ENCODE measurements at regions not wholly inside any gene's neighbourhood (a gene's known extent, or its start where the extent isn't known, plus 50 kb on each side); places are given as distances from the start of the nearest gene placed in this dataset.
"Not testable (repeated sequence)": the region's sequence is repeated elsewhere in the genome, so short reads cannot be mapped to it uniquely, and the experiment has no call there.

DNA sequence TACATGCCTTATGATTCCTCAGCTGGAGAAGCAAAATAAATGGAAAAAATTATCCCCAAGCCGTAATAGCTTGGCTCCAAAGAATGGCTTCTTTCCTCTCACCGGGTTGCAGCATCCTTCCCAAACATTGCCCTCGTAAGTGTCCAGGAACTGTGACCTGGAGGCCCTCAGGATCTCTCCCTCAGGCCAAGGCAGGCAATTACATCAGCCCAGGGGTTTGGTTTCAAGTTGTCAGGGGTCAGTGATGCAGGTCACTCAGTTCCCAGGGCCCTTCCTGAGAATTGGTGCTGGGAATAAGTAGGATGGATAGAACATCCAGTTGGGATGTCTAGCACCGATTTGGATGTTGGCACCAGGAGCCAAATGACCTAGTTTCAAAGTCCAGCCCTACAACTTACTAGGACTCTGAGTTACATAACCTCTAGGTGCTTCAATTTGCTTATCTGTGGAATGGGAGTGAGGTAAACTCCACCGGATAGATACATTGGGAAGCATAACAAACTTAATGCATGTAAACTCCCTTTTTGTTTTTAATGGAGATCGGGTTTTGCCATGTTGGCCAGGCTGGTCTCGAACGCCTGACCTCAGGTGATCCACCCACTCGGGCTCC is 133.5 kb upstream of the DAP start:
- in situ Hi-C loops (cut with HindIII; ENCODE audit: low sequenced_read_pairs), result no loop called here
- no peak overlapping the region for H3K4me3 ChIP-seq (ENCODE audit: low read depth, low read length)
- TF ChIP-seq, protein P1, sequence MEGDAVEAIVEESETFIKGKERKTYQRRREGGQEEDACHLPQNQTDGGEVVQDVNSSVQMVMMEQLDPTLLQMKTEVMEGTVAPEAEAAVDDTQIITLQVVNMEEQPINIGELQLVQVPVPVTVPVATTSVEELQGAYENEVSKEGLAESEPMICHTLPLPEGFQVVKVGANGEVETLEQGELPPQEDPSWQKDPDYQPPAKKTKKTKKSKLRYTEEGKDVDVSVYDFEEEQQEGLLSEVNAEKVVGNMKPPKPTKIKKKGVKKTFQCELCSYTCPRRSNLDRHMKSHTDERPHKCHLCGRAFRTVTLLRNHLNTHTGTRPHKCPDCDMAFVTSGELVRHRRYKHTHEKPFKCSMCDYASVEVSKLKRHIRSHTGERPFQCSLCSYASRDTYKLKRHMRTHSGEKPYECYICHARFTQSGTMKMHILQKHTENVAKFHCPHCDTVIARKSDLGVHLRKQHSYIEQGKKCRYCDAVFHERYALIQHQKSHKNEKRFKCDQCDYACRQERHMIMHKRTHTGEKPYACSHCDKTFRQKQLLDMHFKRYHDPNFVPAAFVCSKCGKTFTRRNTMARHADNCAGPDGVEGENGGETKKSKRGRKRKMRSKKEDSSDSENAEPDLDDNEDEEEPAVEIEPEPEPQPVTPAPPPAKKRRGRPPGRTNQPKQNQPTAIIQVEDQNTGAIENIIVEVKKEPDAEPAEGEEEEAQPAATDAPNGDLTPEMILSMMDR (IDR thresholded peaks at IDR 0.05; ENCODE audit: low read depth, low read length, missing control alignments), result no peak
- DNase-seq (ENCODE audit: low read depth), result no peak

- DNase-seq (ENCODE audit: low read depth), result no peak
- TF ChIP-seq, protein P1 (IDR thresholded peaks at IDR 0.05; ENCODE audit: low read depth, low read length, missing control alignments), result no peak
- in situ Hi-C loops (cut with HindIII; ENCODE audit: low sequenced_read_pairs), result no loop called here
- H3K4me3 ChIP-seq (ENCODE audit: low read depth, low read length), result no peak overlapping the region
These were observed 131.8 kb upstream of the DAP start for GRCh38 chr5:10892911-10893215.

DNA sequence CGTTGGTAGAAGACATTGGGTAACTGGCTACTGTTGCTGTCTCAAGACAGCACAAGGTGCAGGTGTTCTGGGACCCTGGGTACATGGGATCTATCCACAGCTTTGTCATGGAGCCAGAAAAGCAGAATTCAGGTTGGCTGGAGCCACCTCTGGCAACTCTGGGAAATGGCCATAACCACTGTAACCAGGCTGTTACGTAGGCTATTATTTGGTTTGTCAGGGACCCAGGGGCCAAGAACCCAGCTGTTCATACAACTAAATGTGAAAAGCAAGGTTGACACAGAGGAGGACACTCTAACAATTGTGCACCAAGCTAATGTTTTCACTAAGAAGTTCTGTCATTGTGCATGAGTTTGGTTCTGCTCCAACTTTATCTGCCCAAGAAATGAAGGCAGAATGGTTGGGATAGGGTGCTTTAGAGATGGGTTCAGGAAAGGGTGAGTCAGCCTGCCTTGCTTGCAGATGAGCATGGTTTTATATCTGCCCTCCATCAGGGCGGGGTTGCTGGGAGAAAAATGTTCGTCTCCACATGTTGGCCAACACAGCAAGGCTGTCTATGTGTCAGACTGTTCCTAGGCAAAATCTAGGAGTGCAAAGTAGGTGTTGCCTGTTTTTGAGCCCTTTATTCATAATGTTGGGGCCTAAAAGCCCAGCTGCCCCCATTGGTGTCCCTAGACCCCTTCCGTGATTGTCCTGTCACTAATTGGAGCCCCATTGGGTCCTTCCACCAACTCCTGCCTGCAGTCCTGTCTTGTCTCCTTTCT is 131.3 kb upstream of the DAP start:
- in situ Hi-C loops (cut with HindIII; ENCODE audit: low sequenced_read_pairs), result no loop called here
- no peak for DNase-seq (ENCODE audit: low read depth)
- TF ChIP-seq, protein P1 (IDR thresholded peaks at IDR 0.05; ENCODE audit: low read depth, low read length, missing control alignments), result no peak
- H3K4me3 ChIP-seq (ENCODE audit: low read depth, low read length), result no peak overlapping the region

- DNase-seq (ENCODE audit: low read depth), result no peak
- H3K4me3 ChIP-seq (ENCODE audit: low read depth, low read length), result no peak overlapping the region
- in situ Hi-C loops (cut with HindIII; ENCODE audit: low sequenced_read_pairs), result no loop called here
- TF ChIP-seq, protein P1 (IDR thresholded peaks at IDR 0.05; ENCODE audit: low read depth, low read length, missing control alignments), result no peak
These were observed 130.2 kb upstream of the DAP start for GRCh38 chr5:10891193-10891592.

GRCh38 chr5:10886497-10886896 is 125.5 kb upstream of the DAP start:
- DNase-seq (ENCODE audit: low read depth), result no peak

GRCh38 chr5:10885026-10885425 is 124.0 kb upstream of the DAP start:
- in situ Hi-C loops (cut with HindIII; ENCODE audit: low sequenced_read_pairs), result no loop called here
- no peak overlapping the region for H3K4me3 ChIP-seq (ENCODE audit: low read depth, low read length)
- no peak for DNase-seq (ENCODE audit: low read depth)
- TF ChIP-seq, protein P1 (IDR thresholded peaks at IDR 0.05; ENCODE audit: low read depth, low read length, missing control alignments), result no peak

More at GRCh38 chr5:10886497-10886896, 125.5 kb upstream of the DAP start:
- in situ Hi-C loops (cut with HindIII; ENCODE audit: low sequenced_read_pairs), result no loop called here
- no peak overlapping the region for H3K4me3 ChIP-seq (ENCODE audit: low read depth, low read length)
- TF ChIP-seq, protein P1 (IDR thresholded peaks at IDR 0.05; ENCODE audit: low read depth, low read length, missing control alignments), result no peak

GRCh38 chr5:10883945-10884344 is 122.9 kb upstream of the DAP start:
- in situ Hi-C loops (cut with HindIII; ENCODE audit: low sequenced_read_pairs); DNase-seq (ENCODE audit: low read depth); H3K4me3 ChIP-seq (ENCODE audit: low read depth, low read length): not testable (repeated sequence)

All from astrocyte of the cerebellum (primary cell).